Sigmoid colon (tissue), 4 donors: ENCODE measurements at regions not wholly inside any gene's neighbourhood (a gene's known extent, or its start where the extent isn't known, plus 50 kb on each side); places are given as distances from the start of the nearest gene placed in this dataset.
A peak's percentile ranks its signal among the peaks of the same experiment; 100 is the strongest.

Experiments
- EP300 ChIP-seq, 4 donors: sonication (generic); formaldehyde crosslinking; IDR thresholded peaks; one replicate each; pipeline ENCODE4 v1.6.1; 2017; ENCODE audit warnings: antibody characterized with exemption in 4 of 4
- POLR2A ChIP-seq, 2 donors: fragments of 450-650 bp; IDR thresholded peaks; one replicate each; pipeline ENCODE4 v1.6.1; 2016; ENCODE audit warnings: antibody characterized with exemption in 2 of 2, mild to moderate bottlenecking in 2 of 2, moderate library complexity in 2 of 2
- POLR2AphosphoS5 ChIP-seq, 4 donors: sonication (generic); formaldehyde crosslinking; IDR thresholded peaks; one replicate each; pipeline ENCODE4 v1.6.1; 2017; ENCODE audit warnings: antibody characterized with exemption in 4 of 4
- TF ChIP-seq, protein P1 (sequence below), 4 experiments: fragments of 450-650 bp in 3 of 4; fragments of 200-600 bp in 1 of 4; IDR thresholded peaks; one replicate each; pipeline ENCODE4 v1.5.1; 2016 to 2019; ENCODE audit warnings: antibody characterized with exemption in 4 of 4, mild to moderate bottlenecking in 3 of 4, moderate library complexity in 2 of 4

DNA sequence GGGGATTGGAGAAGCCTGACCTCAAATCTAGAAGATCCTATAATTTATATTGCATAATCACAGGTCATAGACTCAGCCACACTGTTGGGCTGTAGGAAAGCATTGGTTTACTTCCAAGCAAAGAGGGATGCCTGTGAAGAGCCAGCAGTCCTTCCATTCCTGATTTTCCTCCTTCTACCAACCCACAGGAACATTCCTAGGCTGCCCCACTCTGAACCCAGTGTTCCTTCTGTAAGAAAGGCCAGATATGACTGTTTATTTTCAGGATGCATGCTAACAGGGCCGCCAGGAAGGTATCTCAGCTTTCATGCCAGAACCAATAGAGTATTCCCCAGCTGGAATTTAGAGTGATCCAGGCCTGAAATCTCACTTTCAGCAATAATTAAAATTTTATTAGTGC lies 197.1 kb downstream of the ETS1 start:
- TF ChIP-seq, protein P1, sequence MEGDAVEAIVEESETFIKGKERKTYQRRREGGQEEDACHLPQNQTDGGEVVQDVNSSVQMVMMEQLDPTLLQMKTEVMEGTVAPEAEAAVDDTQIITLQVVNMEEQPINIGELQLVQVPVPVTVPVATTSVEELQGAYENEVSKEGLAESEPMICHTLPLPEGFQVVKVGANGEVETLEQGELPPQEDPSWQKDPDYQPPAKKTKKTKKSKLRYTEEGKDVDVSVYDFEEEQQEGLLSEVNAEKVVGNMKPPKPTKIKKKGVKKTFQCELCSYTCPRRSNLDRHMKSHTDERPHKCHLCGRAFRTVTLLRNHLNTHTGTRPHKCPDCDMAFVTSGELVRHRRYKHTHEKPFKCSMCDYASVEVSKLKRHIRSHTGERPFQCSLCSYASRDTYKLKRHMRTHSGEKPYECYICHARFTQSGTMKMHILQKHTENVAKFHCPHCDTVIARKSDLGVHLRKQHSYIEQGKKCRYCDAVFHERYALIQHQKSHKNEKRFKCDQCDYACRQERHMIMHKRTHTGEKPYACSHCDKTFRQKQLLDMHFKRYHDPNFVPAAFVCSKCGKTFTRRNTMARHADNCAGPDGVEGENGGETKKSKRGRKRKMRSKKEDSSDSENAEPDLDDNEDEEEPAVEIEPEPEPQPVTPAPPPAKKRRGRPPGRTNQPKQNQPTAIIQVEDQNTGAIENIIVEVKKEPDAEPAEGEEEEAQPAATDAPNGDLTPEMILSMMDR (IDR thresholded peaks at IDR 0.05), result no peak
- TF ChIP-seq EP300 (IDR thresholded peaks at IDR 0.05) (no peak), POLR2AphosphoS5 (IDR thresholded peaks at IDR 0.05) (peak in 1 of 4 donors; percentile 50), POLR2A (IDR thresholded peaks at IDR 0.05) (no peak)
